K562 (cell line): ENCODE measurements at regions not wholly inside any gene's neighbourhood (a gene's known extent, or its start where the extent isn't known, plus 50 kb on each side); places are given as distances from the start of the nearest gene placed in this dataset.

ENCODE experiments used
- ATAC-seq: fragments of 200-7000 bp; cut with Tn5 transposase; 3 replicates; pipeline ENCODE4 v1.9.1; 2020; ENCODE audit warnings: moderate library complexity
- BruUV-seq: library from RNA; stranded (reverse); fragments of 400-500 nt; replicated peaks from 2 replicates; lab custom pipeline; 2021; lab: Mats Ljungman, UMichigan
- CTCF ChIA-PET: fragments of 300-600 bp; formaldehyde crosslinking; extraction: SDS; loops from one replicate; lab custom pipeline; 2021; ENCODE audit warnings: low intra/inter-chr PET ratio; lab: Yijun Ruan, JAX
- POLR2A ChIA-PET: fragments of 300-600, 350-650 bp; sonication (Branson Sonifier 250); formaldehyde crosslinking; extraction: SDS; loops from one replicate; lab custom pipeline; 2021; ENCODE audit warnings: antibody characterized with exemption, inconsistent platforms; lab: Yijun Ruan, JAX
- DNase-seq, 4 experiments: peaks; one replicate each; pipeline versions ENCODE4 v3.0.0 to v3.0.0-alpha.2; 2011 to 2018; ENCODE audit warnings: low spot score in 3 of 4, mixed read lengths in 3 of 4; ENCODE audit errors: extremely low read depth in 1 of 4
- FAIRE-seq: peaks from 2 replicates; lab custom pipeline; 2011; peaks lifted over from hg19 to GRCh38; lab: Jason Lieb, UNC
- H2AFZ ChIP-seq: 2 replicates; pipeline ENCODE4 v1.6.0; 2011; ENCODE audit warnings: low read depth, low read length, control low read depth, inconsistent platforms
- H3K27ac ChIP-seq: fragments of 200-600 bp; 3 replicates; pipeline ENCODE4 v1.8.0; 2011; ENCODE audit warnings: low read depth, mild to moderate bottlenecking, control low read depth, inconsistent platforms, low read length, moderate library complexity, mixed read lengths; ENCODE audit errors: extremely low read depth
- H3K27me3 ChIP-seq, 2 experiments: fragments of 300-600 bp in 1 of 2; 2 replicates in 1 of 2; 3 replicates in 1 of 2; pipeline versions ENCODE4 v1.6.0 to v1.8.0; 2011; ENCODE audit warnings: inconsistent platforms in 2 of 2, low read length in 2 of 2, mild to moderate bottlenecking in 1 of 2, mixed read lengths in 1 of 2, moderate library complexity in 1 of 2; ENCODE audit not compliant: control insufficient read depth in 2 of 2, insufficient read depth in 2 of 2
- H3K36me3 ChIP-seq: fragments of 300-600 bp; 3 replicates; pipeline ENCODE4 v1.8.0; 2011; ENCODE audit warnings: mild to moderate bottlenecking, low read length, inconsistent platforms; ENCODE audit not compliant: control insufficient read depth, insufficient read depth
- H3K4me1 ChIP-seq, 2 experiments: fragments of 200-600 bp in 1 of 2; replicated peaks in 1 of 2; 2 replicates in 1 of 2; 3 replicates in 1 of 2; pipeline versions ENCODE4 v1.5.1 to v1.8.0; 2011; ENCODE audit warnings: inconsistent platforms in 2 of 2, low read length in 2 of 2, mild to moderate bottlenecking in 1 of 2, mixed read lengths in 1 of 2, moderate library complexity in 1 of 2; ENCODE audit not compliant: control insufficient read depth in 2 of 2, insufficient read depth in 2 of 2
- H3K4me2 ChIP-seq: 2 replicates; pipeline ENCODE4 v1.6.1; 2011; ENCODE audit warnings: low read length, control low read depth, inconsistent platforms, mixed read lengths; ENCODE audit not compliant: insufficient read depth
- H3K4me3 ChIP-seq: fragments of 200-600 bp; sonication (generic), shearing (Covaris generic); 2 replicates; pipeline ENCODE4 v1.5.1; 2016; ENCODE audit warnings: control low read depth, inconsistent platforms
- H3K79me2 ChIP-seq: fragments of 200-600 bp; 3 replicates; pipeline ENCODE4 v1.8.0; 2011; ENCODE audit warnings: low read length, inconsistent platforms; ENCODE audit not compliant: control insufficient read depth, insufficient read depth
- H3K9ac ChIP-seq, 2 experiments: 2 replicates each; pipeline versions ENCODE4 v1.6.0 to v1.6.1; 2011; ENCODE audit warnings: low read depth in 2 of 2, low read length in 2 of 2, control low read depth in 1 of 2, inconsistent platforms in 1 of 2, mild to moderate bottlenecking in 1 of 2, mixed read lengths in 1 of 2; ENCODE audit not compliant: insufficient read depth in 1 of 2
- H3K9me1 ChIP-seq: one replicate; pipeline ENCODE4 v1.6.0; 2011; ENCODE audit warnings: inconsistent platforms, mild to moderate bottlenecking, low read length, moderate library complexity; ENCODE audit not compliant: control insufficient read depth, insufficient read depth
- H3K9me3 ChIP-seq: replicated peaks from 2 replicates; pipeline ENCODE4 v1.5.1; 2011; ENCODE audit warnings: low read depth, low read length, inconsistent platforms; ENCODE audit not compliant: control insufficient read depth, insufficient read depth
- H4K20me1 ChIP-seq: replicated peaks from 2 replicates; pipeline ENCODE4 v1.6.1; 2011; ENCODE audit warnings: low read length, inconsistent platforms, mixed read lengths; ENCODE audit not compliant: control insufficient read depth, insufficient read depth
- ARNT ChIP-seq, 2 experiments: fragments of 450-650 bp; IDR thresholded peaks; 2 replicates each; pipeline ENCODE4 v1.6.1; 2016; ENCODE audit warnings: mild to moderate bottlenecking in 1 of 2
- ATF1 ChIP-seq, 2 experiments: fragments of 450-650 bp in 1 of 2; IDR thresholded peaks; 2 replicates each; pipeline ENCODE4 v1.6.1; 2016; ENCODE audit warnings: missing compliant biosample characterization in 1 of 2, missing genetic modification characterization in 1 of 2
- CREBBP ChIP-seq: IDR thresholded peaks from one replicate; pipeline ENCODE4 v1.6.1; 2012; ENCODE audit warnings: low read depth, mild to moderate bottlenecking, control low read depth, inconsistent platforms, low read length
- DNMT1 ChIP-seq: fragments of 450-650 bp; IDR thresholded peaks from 2 replicates; pipeline ENCODE4 v1.6.1; 2016; ENCODE audit warnings: antibody characterized with exemption, mild to moderate bottlenecking
- ETV1 ChIP-seq: fragments of 450-650 bp; conservative IDR thresholded peaks from 2 replicates; pipeline ENCODE4 v1.6.1; 2016; ENCODE audit warnings: missing genetic modification characterization, control low read depth, low read depth, missing compliant biosample characterization
- HIVEP1 ChIP-seq: fragments of 250-450 bp; sonication (Bioruptor Pico); IDR thresholded peaks from 2 replicates; pipeline ENCODE4 v1.4.0; 2020; ENCODE audit warnings: mild to moderate bottlenecking
- KLF10 ChIP-seq: fragments of 250-450 bp; sonication (Bioruptor Pico); IDR thresholded peaks from 2 replicates; pipeline ENCODE4 v1.6.1; 2021; ENCODE audit warnings: matching md5 sums
- NCOA4 ChIP-seq: fragments of 450-650 bp; IDR thresholded peaks from 2 replicates; pipeline ENCODE4 v1.6.1; 2018; ENCODE audit warnings: mild to moderate bottlenecking; ENCODE audit not compliant: partially characterized antibody
- NFE2L1 ChIP-seq: fragments of 450-650 bp; IDR thresholded peaks from 2 replicates; pipeline ENCODE4 v1.6.1; 2016; ENCODE audit warnings: missing genetic modification characterization, low read depth, mild to moderate bottlenecking, missing compliant biosample characterization, moderate library complexity, borderline replicate concordance
- PTBP1 ChIP-seq: fragments of 200-400 bp; formaldehyde crosslinking; IDR thresholded peaks from 2 replicates; pipeline ENCODE4 v1.6.1; 2017; ENCODE audit warnings: low read depth, low read length
- PTRF ChIP-seq: fragments of 450-650 bp; IDR thresholded peaks from 2 replicates; pipeline ENCODE4 v1.6.1; 2016; ENCODE audit warnings: mild to moderate bottlenecking, missing genetic modification characterization, missing compliant biosample characterization
- SIRT6 ChIP-seq: IDR thresholded peaks from one replicate; pipeline ENCODE4 v1.6.1; 2012; ENCODE audit warnings: low read depth, mild to moderate bottlenecking, control low read depth, inconsistent platforms, low read length, moderate library complexity
- SMAD3 ChIP-seq: fragments of 450-650 bp; formaldehyde crosslinking; conservative IDR thresholded peaks from 2 replicates; pipeline ENCODE4 v1.4.0; 2020; ENCODE audit warnings: mild to moderate bottlenecking
- TCF7 ChIP-seq: sonication (generic); IDR thresholded peaks from 2 replicates; pipeline ENCODE4 v1.6.1; 2016; ENCODE audit warnings: antibody characterized with exemption, borderline replicate concordance
- ZNF384 ChIP-seq: IDR thresholded peaks from 2 replicates; pipeline ENCODE4 v1.6.1; 2012; ENCODE audit warnings: low read depth, low read length, improper control_type of control experiment
- ZNF445 ChIP-seq: fragments of 250-450 bp; sonication (Bioruptor Pico); IDR thresholded peaks from 2 replicates; pipeline ENCODE4 v1.4.0; 2020; ENCODE audit warnings: low read depth, mild to moderate bottlenecking, moderate library complexity
- WGBS: fragments of 100-300 bp; shearing (Covaris generic); methylation state at CpG from one replicate; pipeline ENCODE4 v1.1.6; 2016; ENCODE audit warnings: low coverage, mixed read lengths; ENCODE audit not compliant: insufficient coverage; ENCODE audit errors: missing lambda C conversion rate; 5-methylcytosine and 5-hydroxymethylcytosine counted together
- in situ Hi-C: fragments of 300-500 bp; cut with MboI; formaldehyde crosslinking; loops from 4 replicates; pipeline ENCODE4 v1.15.0; 2018; ENCODE audit warnings: inconsistent platforms, mixed read lengths
- intact Hi-C: fragments of 100-400 bp; cut with micrococcal nuclease; formaldehyde crosslinking; loops from 2 replicates; pipeline ENCODE4 v1.14.2; 2022
- TF ChIP-seq, protein P1 (sequence below): fragments of 450-650 bp; IDR thresholded peaks from 2 replicates; pipeline ENCODE4 v1.6.1; 2016; ENCODE audit warnings: missing biosample characterization, missing genetic modification characterization
- TF ChIP-seq, protein P2 (sequence below): sonication (generic); formaldehyde crosslinking; IDR thresholded peaks from 2 replicates; pipeline ENCODE4 v1.8.0; 2022; ENCODE audit warnings: missing genetic modification reagents, mild to moderate bottlenecking, borderline replicate concordance
- TF ChIP-seq, protein P3 (sequence below): fragments of 250-450 bp; sonication (Bioruptor Pico); IDR thresholded peaks from 2 replicates; pipeline ENCODE4 v1.5.0; 2021; ENCODE audit warnings: mild to moderate bottlenecking, borderline replicate concordance

DNA sequence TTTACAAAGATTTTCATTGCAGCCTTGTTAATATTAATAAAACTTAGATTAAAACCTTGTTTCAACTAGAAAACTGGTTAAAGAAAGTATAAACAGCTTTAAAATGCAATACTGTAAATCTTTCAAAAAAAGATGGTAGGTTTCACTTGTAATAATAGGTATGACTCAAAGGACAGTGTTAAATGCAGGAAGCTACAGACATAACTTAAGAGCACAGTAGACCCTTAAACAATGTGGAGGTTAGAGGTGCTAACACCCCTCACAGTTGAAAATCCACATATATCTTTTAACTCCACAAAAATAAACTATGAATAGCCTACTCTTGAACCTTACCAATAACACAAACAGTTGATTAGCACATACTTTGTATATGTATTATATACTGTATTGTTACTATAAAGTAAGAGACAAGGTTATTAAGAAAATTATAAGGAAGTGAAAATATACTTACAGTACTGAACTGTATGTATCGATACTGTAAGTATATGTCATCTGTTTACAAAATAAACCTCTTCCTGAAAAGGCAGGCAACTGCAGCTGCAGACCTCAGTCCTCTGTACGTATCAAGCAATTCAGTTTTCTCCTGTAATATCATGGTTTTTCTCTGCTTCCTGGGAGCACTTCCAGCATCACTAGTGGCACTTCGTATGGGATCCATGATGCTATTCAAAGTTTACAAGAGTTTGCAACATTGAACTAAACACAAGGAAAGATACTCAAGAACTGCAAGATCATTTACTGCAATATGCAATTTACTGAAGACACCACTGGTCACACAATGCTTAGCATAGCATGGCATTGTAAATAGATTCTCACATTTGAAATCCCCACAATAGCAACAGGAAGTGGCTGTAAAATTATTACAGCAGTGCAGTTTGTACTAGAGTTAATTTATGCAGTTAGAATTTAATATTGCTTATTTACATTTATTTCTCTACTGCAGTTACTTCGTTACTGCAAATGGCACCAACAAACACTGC, 610.5 kb upstream of the LRRTM4 start:
- no TSS peak for BruUV-seq
- no peak overlapping the region for H3K27ac ChIP-seq
- WGBS = 35% methylated on average over 4 of the region's 4 CpGs
- ChIA-PET POLR2A (no interaction called here), CTCF (no interaction called here)
- no peaks in the 10 kb centered on the region for H3K79me2 ChIP-seq
- DNase-seq = no peak
- no peaks in the 10 kb centered on the region for H3K9me1 ChIP-seq
- no peak overlapping the region for H3K9ac ChIP-seq
- no peaks in the 10 kb centered on the region for H4K20me1 ChIP-seq
- intact Hi-C loops (no loop called here), in situ Hi-C loops (no loop called here)
- H2AFZ ChIP-seq = no peak overlapping the region
- TF ChIP-seq ETV1 (tag) (no peak), ZNF384 (no peak), ATF1 (CRISPR knock-in tag; IDR thresholded peaks at IDR 0.05) (no peak), ATF1 (tag; IDR thresholded peaks at IDR 0.05) (no peak), HIVEP1 (CRISPR knock-in tag) (no peak), KLF10 (no peak), ARNT (IDR thresholded peaks at IDR 0.05) (no peak), CREBBP (no peak), SIRT6 (no peak), PTRF (tag) (no peak), NCOA4 (no peak), TCF7 (no peak), PTBP1 (no peak), NFE2L1 (no peak), DNMT1 (no peak), ZNF445 (CRISPR knock-in tag) (no peak), SMAD3 (no peak)
- TF ChIP-seq, protein P1, sequence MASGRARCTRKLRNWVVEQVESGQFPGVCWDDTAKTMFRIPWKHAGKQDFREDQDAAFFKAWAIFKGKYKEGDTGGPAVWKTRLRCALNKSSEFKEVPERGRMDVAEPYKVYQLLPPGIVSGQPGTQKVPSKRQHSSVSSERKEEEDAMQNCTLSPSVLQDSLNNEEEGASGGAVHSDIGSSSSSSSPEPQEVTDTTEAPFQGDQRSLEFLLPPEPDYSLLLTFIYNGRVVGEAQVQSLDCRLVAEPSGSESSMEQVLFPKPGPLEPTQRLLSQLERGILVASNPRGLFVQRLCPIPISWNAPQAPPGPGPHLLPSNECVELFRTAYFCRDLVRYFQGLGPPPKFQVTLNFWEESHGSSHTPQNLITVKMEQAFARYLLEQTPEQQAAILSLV (tag) = no peak
- TF ChIP-seq, protein P2, sequence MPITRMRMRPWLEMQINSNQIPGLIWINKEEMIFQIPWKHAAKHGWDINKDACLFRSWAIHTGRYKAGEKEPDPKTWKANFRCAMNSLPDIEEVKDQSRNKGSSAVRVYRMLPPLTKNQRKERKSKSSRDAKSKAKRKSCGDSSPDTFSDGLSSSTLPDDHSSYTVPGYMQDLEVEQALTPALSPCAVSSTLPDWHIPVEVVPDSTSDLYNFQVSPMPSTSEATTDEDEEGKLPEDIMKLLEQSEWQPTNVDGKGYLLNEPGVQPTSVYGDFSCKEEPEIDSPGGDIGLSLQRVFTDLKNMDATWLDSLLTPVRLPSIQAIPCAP (CRISPR knock-in tag) = no peak
- TF ChIP-seq, protein P3, sequence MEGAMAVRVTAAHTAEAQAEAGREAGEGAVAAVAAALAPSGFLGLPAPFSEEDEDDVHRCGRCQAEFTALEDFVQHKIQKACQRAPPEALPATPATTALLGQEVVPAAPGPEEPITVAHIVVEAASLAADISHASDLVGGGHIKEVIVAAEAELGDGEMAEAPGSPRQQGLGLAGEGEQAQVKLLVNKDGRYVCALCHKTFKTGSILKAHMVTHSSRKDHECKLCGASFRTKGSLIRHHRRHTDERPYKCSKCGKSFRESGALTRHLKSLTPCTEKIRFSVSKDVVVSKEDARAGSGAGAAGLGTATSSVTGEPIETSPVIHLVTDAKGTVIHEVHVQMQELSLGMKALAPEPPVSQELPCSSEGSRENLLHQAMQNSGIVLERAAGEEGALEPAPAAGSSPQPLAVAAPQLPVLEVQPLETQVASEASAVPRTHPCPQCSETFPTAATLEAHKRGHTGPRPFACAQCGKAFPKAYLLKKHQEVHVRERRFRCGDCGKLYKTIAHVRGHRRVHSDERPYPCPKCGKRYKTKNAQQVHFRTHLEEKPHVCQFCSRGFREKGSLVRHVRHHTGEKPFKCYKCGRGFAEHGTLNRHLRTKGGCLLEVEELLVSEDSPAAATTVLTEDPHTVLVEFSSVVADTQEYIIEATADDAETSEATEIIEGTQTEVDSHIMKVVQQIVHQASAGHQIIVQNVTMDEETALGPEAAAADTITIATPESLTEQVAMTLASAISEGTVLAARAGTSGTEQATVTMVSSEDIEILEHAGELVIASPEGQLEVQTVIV (CRISPR knock-in tag) = no peak
- H3K36me3 ChIP-seq = no peaks in the 10 kb centered on the region
- no peak overlapping the region for H3K4me2 ChIP-seq
- ATAC-seq = no peak
- H3K27me3 ChIP-seq = no peaks in the 10 kb centered on the region
- no peaks in the 10 kb centered on the region for H3K4me1 ChIP-seq
- FAIRE-seq = no peak
- H3K9me3 ChIP-seq = no peaks in the 10 kb centered on the region
- no peak overlapping the region for H3K4me3 ChIP-seq
